ENCODE measurements at regions not wholly inside any gene's neighbourhood (a gene's known extent, or its start where the extent isn't known, plus 50 kb on each side); places are given as distances from the start of the nearest gene placed in this dataset.

GRCh38 chr13:50524560-50524959 is 318.9 kb downstream of the DLEU7 start:
- TF ChIP-seq POLR2A (IDR thresholded peaks at IDR 0.05; ENCODE audit: low read depth, low read length) (no peak), POLR2AphosphoS5 (IDR thresholded peaks at IDR 0.05; ENCODE audit: low read depth, low read length) (no peak)

All from GM12891 (cell line).